SK-N-SH (cell line): ENCODE measurements at regions not wholly inside any gene's neighbourhood (a gene's known extent, or its start where the extent isn't known, plus 50 kb on each side); places are given as distances from the start of the nearest gene placed in this dataset.

Source experiments
- CTCF ChIA-PET: fragments of 300-600, 350-600 bp; formaldehyde crosslinking; extraction: SDS; loops from one replicate; lab custom pipeline; 2021; lab: Yijun Ruan, JAX
- POLR2A ChIA-PET: fragments of 350-600 bp; sonication (Branson Sonifier 250); formaldehyde crosslinking; extraction: SDS; loops from one replicate; lab custom pipeline; 2020; ENCODE audit warnings: antibody characterized with exemption, inconsistent platforms; lab: Yijun Ruan, JAX
- DNase-seq: peaks from one replicate; pipeline ENCODE4 v3.0.0; 2012
- H2AFZ ChIP-seq: fragments of 200-600 bp; sonication (generic); 2 replicates; pipeline ENCODE4 v1.8.1; 2016; ENCODE audit warnings: antibody characterized with exemption, mild to moderate bottlenecking, low read depth
- H3F3A ChIP-seq: fragments of 200-600 bp; sonication (generic); replicated peaks from 2 replicates; pipeline ENCODE3; 2016; ENCODE audit warnings: antibody characterized with exemption, mild to moderate bottlenecking; ENCODE audit not compliant: insufficient read depth
- H3K27ac ChIP-seq, 2 experiments: fragments of 200-500 bp in 1 of 2; fragments of 200-600 bp in 1 of 2; sonication (Bioruptor generic) in 1 of 2; sonication (generic), shearing (Covaris generic) in 1 of 2; 2 replicates each; pipeline versions ENCODE4 v1.5.1 to v1.6.1; 2014 to 2016; ENCODE audit warnings: low read depth in 2 of 2, inconsistent platforms in 1 of 2, low read length in 1 of 2, mild to moderate bottlenecking in 1 of 2, mixed read lengths in 1 of 2
- H3K27me3 ChIP-seq: fragments of 200-600 bp; sonication (generic), shearing (Covaris generic); 2 replicates; pipeline ENCODE4 v1.6.1; 2016; ENCODE audit warnings: mixed run types; ENCODE audit not compliant: insufficient read depth
- H3K36me3 ChIP-seq, 2 experiments: fragments of 200-500 bp in 1 of 2; fragments of 200-600 bp in 1 of 2; sonication (Bioruptor generic) in 1 of 2; sonication (generic) in 1 of 2; replicated peaks in 1 of 2; 2 replicates each; pipeline versions ENCODE3 to v1.5.1; 2014 to 2016; ENCODE audit warnings: low read length in 1 of 2, mild to moderate bottlenecking in 1 of 2; ENCODE audit not compliant: insufficient read depth in 2 of 2, control insufficient read depth in 1 of 2
- H3K4me1 ChIP-seq, 2 experiments: fragments of 200-500 bp in 1 of 2; fragments of 200-600 bp in 1 of 2; sonication (Bioruptor generic) in 1 of 2; sonication (generic), shearing (Covaris generic) in 1 of 2; 2 replicates each; pipeline versions ENCODE4 v1.5.1 to v1.6.1; 2014 to 2016; ENCODE audit warnings: low read depth in 1 of 2, low read length in 1 of 2, mixed run types in 1 of 2; ENCODE audit not compliant: insufficient read depth in 2 of 2, control insufficient read depth in 1 of 2
- H3K4me2 ChIP-seq: fragments of 200-600 bp; sonication (generic), shearing (Covaris generic); 2 replicates; pipeline ENCODE4 v1.6.1; 2017; ENCODE audit warnings: mixed run types
- H3K4me3 ChIP-seq, 2 experiments: fragments of 200-500 bp in 1 of 2; fragments of 200-600 bp in 1 of 2; sonication (Bioruptor generic) in 1 of 2; sonication (generic), shearing (Covaris generic) in 1 of 2; 2 replicates each; pipeline versions ENCODE4 v1.5.1 to v1.8.1; 2014 to 2016; ENCODE audit warnings: low read depth in 2 of 2, inconsistent platforms in 1 of 2, low read length in 1 of 2, mild to moderate bottlenecking in 1 of 2, mixed read lengths in 1 of 2, moderate library complexity in 1 of 2
- H3K79me2 ChIP-seq: fragments of 200-600 bp; sonication (generic); 2 replicates; pipeline ENCODE4 v1.8.1; 2017; ENCODE audit warnings: mild to moderate bottlenecking; ENCODE audit not compliant: insufficient read depth
- H3K9ac ChIP-seq: fragments of 200-600 bp; sonication (generic); 2 replicates; pipeline ENCODE4 v1.6.1; 2017; ENCODE audit warnings: mixed run types
- H3K9me2 ChIP-seq: fragments of 200-600 bp; sonication (generic); 2 replicates; pipeline ENCODE4 v1.6.1; 2017; ENCODE audit warnings: mixed run types
- H3K9me3 ChIP-seq: fragments of 200-600 bp; sonication (generic); 2 replicates; pipeline ENCODE4 v1.6.1; 2017; ENCODE audit warnings: mixed run types, mild to moderate bottlenecking, moderate library complexity
- H4K20me1 ChIP-seq: fragments of 200-600 bp; sonication (generic); 2 replicates; pipeline ENCODE4 v1.6.1; 2017; ENCODE audit warnings: mild to moderate bottlenecking, mixed run types; ENCODE audit not compliant: insufficient read depth
- CHD2 ChIP-seq: fragments of 150-350 bp; IDR thresholded peaks from 2 replicates; pipeline ENCODE4 v1.6.1; 2018; ENCODE audit warnings: low read length; ENCODE audit not compliant: partially characterized antibody
- EP300 ChIP-seq, 2 experiments: IDR thresholded peaks; 2 replicates each; pipeline versions ENCODE4 v1.4.0 to v1.6.1; 2012; ENCODE audit warnings: borderline replicate concordance in 1 of 2, low read depth in 1 of 2, low read length in 1 of 2
- EZH2phosphoT487 ChIP-seq: fragments of 200-600 bp; sonication (generic); IDR thresholded peaks from 2 replicates; pipeline ENCODE4 v1.6.1; 2017; ENCODE audit warnings: low read depth, mixed run types, mild to moderate bottlenecking, antibody characterized with exemption, moderate library complexity, borderline replicate concordance
- MAX ChIP-seq: IDR thresholded peaks from 2 replicates; pipeline ENCODE4 v1.4.0; 2012; ENCODE audit warnings: low read depth
- MXI1 ChIP-seq: IDR thresholded peaks from 2 replicates; pipeline ENCODE4 v1.6.1; 2012; ENCODE audit warnings: mild to moderate bottlenecking, low read depth, low read length, improper control_type of control experiment
- NFIC ChIP-seq: IDR thresholded peaks from 2 replicates; pipeline ENCODE4 v1.4.0; 2012; ENCODE audit warnings: borderline replicate concordance
- RXRA ChIP-seq: IDR thresholded peaks from 2 replicates; pipeline ENCODE4 v1.4.0; 2012; ENCODE audit warnings: low read depth, mild to moderate bottlenecking, borderline replicate concordance
- TCF12 ChIP-seq: IDR thresholded peaks from 2 replicates; pipeline ENCODE4 v1.4.0; 2012
- TEAD4 ChIP-seq: IDR thresholded peaks from 2 replicates; pipeline ENCODE4 v1.4.0; 2012; ENCODE audit warnings: mild to moderate bottlenecking, borderline replicate concordance; ENCODE audit not compliant: insufficient read depth
- YY1 ChIP-seq: IDR thresholded peaks from 2 replicates; pipeline ENCODE4 v1.4.0; 2012; ENCODE audit warnings: low read depth, mild to moderate bottlenecking
- WGBS: methylation state at CpG from one replicate; pipeline ENCODE4 v1.1.6; 2017; ENCODE audit warnings: low lambda C conversion rate; 5-methylcytosine and 5-hydroxymethylcytosine counted together
- TF ChIP-seq, protein P1 (sequence below): IDR thresholded peaks from 2 replicates; pipeline ENCODE4; 2012
- TF ChIP-seq, protein P2 (sequence below): fragments of 150-350 bp; IDR thresholded peaks from 2 replicates; pipeline ENCODE4 v1.6.1; 2017; ENCODE audit warnings: antibody characterized with exemption, low read length, low read depth, borderline replicate concordance
- TF ChIP-seq, protein P3 (sequence below): IDR thresholded peaks from 2 replicates; pipeline ENCODE4 v1.4.0; 2012; ENCODE audit warnings: low read depth, borderline replicate concordance
- TF ChIP-seq, protein P4 (sequence below): fragments of 200-600 bp; sonication (generic); IDR thresholded peaks from 2 replicates; pipeline ENCODE4 v1.6.1; 2017; ENCODE audit warnings: antibody characterized with exemption, mild to moderate bottlenecking, moderate library complexity
- TF ChIP-seq, protein P5 (sequence below): IDR thresholded peaks from 2 replicates; pipeline ENCODE4 v1.4.0; 2012; ENCODE audit warnings: low read depth, borderline replicate concordance

GRCh38 chr4:65046192-65047133, 623.8 kb downstream of the EPHA5 start:
- no peaks in the 10 kb centered on the region for H3K4me1 ChIP-seq
- H3K9me3 ChIP-seq, result no peaks in the 10 kb centered on the region
- H3K27ac ChIP-seq, result no peak overlapping the region
- H3K27me3 ChIP-seq, result no peaks in the 10 kb centered on the region
- CTCF ChIA-PET, result no interaction called here
- H3K36me3 ChIP-seq, result no peaks in the 10 kb centered on the region
- TF ChIP-seq EP300 (IDR thresholded peaks at IDR 0.05; ENCODE audit: borderline replicate concordance in 1 of 2, low read depth in 1 of 2, low read length in 1 of 2), result no peak
- TF ChIP-seq CHD2, result no peak
- TF ChIP-seq EZH2phosphoT487, result no peak
- TF ChIP-seq RXRA, result no peak
- no peak for TF ChIP-seq TCF12
- no peak for TF ChIP-seq MXI1
- TF ChIP-seq NFIC, result no peak
- TF ChIP-seq, protein P1, sequence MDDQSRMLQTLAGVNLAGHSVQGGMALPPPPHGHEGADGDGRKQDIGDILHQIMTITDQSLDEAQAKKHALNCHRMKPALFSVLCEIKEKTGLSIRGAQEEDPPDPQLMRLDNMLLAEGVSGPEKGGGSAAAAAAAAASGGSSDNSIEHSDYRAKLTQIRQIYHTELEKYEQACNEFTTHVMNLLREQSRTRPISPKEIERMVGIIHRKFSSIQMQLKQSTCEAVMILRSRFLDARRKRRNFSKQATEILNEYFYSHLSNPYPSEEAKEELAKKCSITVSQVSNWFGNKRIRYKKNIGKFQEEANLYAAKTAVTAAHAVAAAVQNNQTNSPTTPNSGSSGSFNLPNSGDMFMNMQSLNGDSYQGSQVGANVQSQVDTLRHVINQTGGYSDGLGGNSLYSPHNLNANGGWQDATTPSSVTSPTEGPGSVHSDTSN, result no peak
- TF ChIP-seq, protein P2, sequence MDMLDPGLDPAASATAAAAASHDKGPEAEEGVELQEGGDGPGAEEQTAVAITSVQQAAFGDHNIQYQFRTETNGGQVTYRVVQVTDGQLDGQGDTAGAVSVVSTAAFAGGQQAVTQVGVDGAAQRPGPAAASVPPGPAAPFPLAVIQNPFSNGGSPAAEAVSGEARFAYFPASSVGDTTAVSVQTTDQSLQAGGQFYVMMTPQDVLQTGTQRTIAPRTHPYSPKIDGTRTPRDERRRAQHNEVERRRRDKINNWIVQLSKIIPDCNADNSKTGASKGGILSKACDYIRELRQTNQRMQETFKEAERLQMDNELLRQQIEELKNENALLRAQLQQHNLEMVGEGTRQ, result no peak
- TF ChIP-seq, protein P3, sequence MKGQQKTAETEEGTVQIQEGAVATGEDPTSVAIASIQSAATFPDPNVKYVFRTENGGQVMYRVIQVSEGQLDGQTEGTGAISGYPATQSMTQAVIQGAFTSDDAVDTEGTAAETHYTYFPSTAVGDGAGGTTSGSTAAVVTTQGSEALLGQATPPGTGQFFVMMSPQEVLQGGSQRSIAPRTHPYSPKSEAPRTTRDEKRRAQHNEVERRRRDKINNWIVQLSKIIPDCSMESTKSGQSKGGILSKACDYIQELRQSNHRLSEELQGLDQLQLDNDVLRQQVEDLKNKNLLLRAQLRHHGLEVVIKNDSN, result no peak
- no peak for TF ChIP-seq MAX
- TF ChIP-seq YY1, result no peak
- no peaks in the 10 kb centered on the region for H4K20me1 ChIP-seq
- H2AFZ ChIP-seq, result no peak overlapping the region
- H3K4me2 ChIP-seq, result no peak overlapping the region
- H3F3A ChIP-seq, result no peaks in the 10 kb centered on the region
- DNase-seq, result no peak
- no peaks in the 10 kb centered on the region for H3K9me2 ChIP-seq
- no peak overlapping the region for H3K9ac ChIP-seq
- H3K4me3 ChIP-seq, result no peak overlapping the region
- 70% methylated on average over 4 of the region's 4 CpGs for WGBS
- POLR2A ChIA-PET, result no interaction called here
- no peaks in the 10 kb centered on the region for H3K79me2 ChIP-seq

DNA sequence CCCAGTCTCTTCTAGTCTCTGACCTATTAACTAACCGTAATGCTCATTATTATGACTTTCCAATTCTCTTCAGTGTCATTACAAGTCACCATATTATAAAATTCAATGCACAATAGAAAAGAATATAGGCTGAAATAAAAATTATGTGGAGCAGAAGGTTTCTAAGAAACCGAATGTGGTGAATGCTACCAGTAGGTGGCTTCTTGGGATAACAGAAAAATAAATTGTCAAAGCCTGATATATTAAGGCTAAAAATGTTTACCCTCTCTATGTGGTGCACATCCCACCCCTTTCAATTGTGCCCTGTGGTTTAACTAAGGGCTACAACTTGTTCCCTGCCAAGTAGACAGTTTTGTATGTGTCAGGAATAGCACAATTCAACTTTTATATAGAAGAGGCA, 624.6 kb upstream of the TECRL start:
- no peaks in the 10 kb centered on the region for H3K4me1 ChIP-seq
- 8% methylated on average over 2 of the region's 2 CpGs for WGBS
- CTCF ChIA-PET, result interaction anchor here (1.0 kb wide), 1 partner anchor 9 kb away, joined by 3 read pairs; no protein-coding TSS in a partner anchor

More for the DNA sequence above, 624.6 kb upstream of the TECRL start:
- H4K20me1 ChIP-seq, result no peaks in the 10 kb centered on the region
- H3K79me2 ChIP-seq, result no peaks in the 10 kb centered on the region
- POLR2A ChIA-PET, result no interaction called here
- H3K9ac ChIP-seq, result no peak overlapping the region
- no peaks in the 10 kb centered on the region for H3K9me2 ChIP-seq
- TF ChIP-seq, protein P4, sequence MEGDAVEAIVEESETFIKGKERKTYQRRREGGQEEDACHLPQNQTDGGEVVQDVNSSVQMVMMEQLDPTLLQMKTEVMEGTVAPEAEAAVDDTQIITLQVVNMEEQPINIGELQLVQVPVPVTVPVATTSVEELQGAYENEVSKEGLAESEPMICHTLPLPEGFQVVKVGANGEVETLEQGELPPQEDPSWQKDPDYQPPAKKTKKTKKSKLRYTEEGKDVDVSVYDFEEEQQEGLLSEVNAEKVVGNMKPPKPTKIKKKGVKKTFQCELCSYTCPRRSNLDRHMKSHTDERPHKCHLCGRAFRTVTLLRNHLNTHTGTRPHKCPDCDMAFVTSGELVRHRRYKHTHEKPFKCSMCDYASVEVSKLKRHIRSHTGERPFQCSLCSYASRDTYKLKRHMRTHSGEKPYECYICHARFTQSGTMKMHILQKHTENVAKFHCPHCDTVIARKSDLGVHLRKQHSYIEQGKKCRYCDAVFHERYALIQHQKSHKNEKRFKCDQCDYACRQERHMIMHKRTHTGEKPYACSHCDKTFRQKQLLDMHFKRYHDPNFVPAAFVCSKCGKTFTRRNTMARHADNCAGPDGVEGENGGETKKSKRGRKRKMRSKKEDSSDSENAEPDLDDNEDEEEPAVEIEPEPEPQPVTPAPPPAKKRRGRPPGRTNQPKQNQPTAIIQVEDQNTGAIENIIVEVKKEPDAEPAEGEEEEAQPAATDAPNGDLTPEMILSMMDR, result peak; percentile 22; the same call in 1 of the 2 replicates
- TF ChIP-seq, protein P5, sequence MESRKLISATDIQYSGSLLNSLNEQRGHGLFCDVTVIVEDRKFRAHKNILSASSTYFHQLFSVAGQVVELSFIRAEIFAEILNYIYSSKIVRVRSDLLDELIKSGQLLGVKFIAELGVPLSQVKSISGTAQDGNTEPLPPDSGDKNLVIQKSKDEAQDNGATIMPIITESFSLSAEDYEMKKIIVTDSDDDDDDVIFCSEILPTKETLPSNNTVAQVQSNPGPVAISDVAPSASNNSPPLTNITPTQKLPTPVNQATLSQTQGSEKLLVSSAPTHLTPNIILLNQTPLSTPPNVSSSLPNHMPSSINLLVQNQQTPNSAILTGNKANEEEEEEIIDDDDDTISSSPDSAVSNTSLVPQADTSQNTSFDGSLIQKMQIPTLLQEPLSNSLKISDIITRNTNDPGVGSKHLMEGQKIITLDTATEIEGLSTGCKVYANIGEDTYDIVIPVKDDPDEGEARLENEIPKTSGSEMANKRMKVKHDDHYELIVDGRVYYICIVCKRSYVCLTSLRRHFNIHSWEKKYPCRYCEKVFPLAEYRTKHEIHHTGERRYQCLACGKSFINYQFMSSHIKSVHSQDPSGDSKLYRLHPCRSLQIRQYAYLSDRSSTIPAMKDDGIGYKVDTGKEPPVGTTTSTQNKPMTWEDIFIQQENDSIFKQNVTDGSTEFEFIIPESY, result no peak
- no peak for TF ChIP-seq TEAD4
- TF ChIP-seq, protein P3, result no peak
- H3K4me2 ChIP-seq, result no peak overlapping the region
- no peaks in the 10 kb centered on the region for H3F3A ChIP-seq
- no peak overlapping the region for H3K4me3 ChIP-seq
- no peak for DNase-seq
- no peaks in the 10 kb centered on the region for H3K36me3 ChIP-seq
- H2AFZ ChIP-seq, result no peak overlapping the region
- H3K27ac ChIP-seq, result no peak overlapping the region
- no peaks in the 10 kb centered on the region for H3K9me3 ChIP-seq
- no peaks in the 10 kb centered on the region for H3K27me3 ChIP-seq
